ENCODE measurements at regions not wholly inside any gene's neighbourhood (a gene's known extent, or its start where the extent isn't known, plus 50 kb on each side); places are given as distances from the start of the nearest gene placed in this dataset.

DNA sequence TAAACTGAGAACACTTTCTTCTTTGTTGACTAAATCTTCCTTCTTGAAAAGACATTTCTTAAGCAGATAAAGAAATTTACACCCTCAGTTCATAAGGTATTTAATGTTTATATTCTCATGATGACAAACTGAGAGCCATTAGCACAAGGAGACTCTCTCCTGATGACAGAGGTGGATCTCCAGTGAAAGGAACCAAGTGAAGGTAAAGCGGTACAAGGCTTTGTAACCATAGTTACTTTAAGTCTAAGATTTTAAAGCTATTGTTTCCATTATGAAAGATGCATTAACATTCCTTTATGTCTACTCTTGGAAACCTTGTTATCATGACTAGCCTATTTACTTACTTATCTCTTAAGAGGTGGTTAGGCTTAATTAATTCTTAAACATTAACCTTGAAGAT, 737.1 kb downstream of the MECOM start:
- Histone ChIP-seq H3K4me2 (ENCODE audit: low read length) (no peak overlapping the region), H3K9me3 (ENCODE audit: low read length) (no peaks in the 10 kb centered on the region), H3K79me2 (replicated peaks; ENCODE audit: insufficient read depth, low read length) (no peaks in the 10 kb centered on the region), H3K4me3 (ENCODE audit: low read length) (no peak overlapping the region), H2AFZ (ENCODE audit: low read depth, low read length) (no peak overlapping the region), H3K9me2 (ENCODE audit: insufficient read depth, low read length) (no peaks in the 10 kb centered on the region), H3K27me3 (ENCODE audit: insufficient read depth, low read depth, low read length) (no peaks in the 10 kb centered on the region), H3K27ac (ENCODE audit: low read length) (no peak overlapping the region), H3K9ac (ENCODE audit: low read length) (no peak overlapping the region), H3K36me3 (ENCODE audit: insufficient read depth, low read length) (no peaks in the 10 kb centered on the region), H4K20me1 (ENCODE audit: insufficient read depth) (no peaks in the 10 kb centered on the region), H3F3A (ENCODE audit: insufficient read depth, low read length, poor library complexity, severe bottlenecking) (no peaks in the 10 kb centered on the region)
- TF ChIP-seq RAD21 (conservative IDR thresholded peaks at IDR 0.05) (no peak), EP300 (conservative IDR thresholded peaks at IDR 0.05; ENCODE audit: poor library complexity, severe bottlenecking) (no peak), EZH2 (IDR thresholded peaks at IDR 0.05; ENCODE audit: borderline replicate concordance, insufficient read depth, low read length, poor library complexity, severe bottlenecking) (no peak), CTCF (IDR thresholded peaks at IDR 0.05; ENCODE audit: poor library complexity, severe bottlenecking) (no peak), POLR2AphosphoS5 (IDR thresholded peaks at IDR 0.05) (no peak), MXI1 (conservative IDR thresholded peaks at IDR 0.05; ENCODE audit: poor library complexity, severe bottlenecking) (no peak), TAF1 (IDR thresholded peaks at IDR 0.05; ENCODE audit: low read depth) (no peak), SMC3 (conservative IDR thresholded peaks at IDR 0.05; ENCODE audit: poor library complexity) (no peak)
- TF ChIP-seq, protein P1, sequence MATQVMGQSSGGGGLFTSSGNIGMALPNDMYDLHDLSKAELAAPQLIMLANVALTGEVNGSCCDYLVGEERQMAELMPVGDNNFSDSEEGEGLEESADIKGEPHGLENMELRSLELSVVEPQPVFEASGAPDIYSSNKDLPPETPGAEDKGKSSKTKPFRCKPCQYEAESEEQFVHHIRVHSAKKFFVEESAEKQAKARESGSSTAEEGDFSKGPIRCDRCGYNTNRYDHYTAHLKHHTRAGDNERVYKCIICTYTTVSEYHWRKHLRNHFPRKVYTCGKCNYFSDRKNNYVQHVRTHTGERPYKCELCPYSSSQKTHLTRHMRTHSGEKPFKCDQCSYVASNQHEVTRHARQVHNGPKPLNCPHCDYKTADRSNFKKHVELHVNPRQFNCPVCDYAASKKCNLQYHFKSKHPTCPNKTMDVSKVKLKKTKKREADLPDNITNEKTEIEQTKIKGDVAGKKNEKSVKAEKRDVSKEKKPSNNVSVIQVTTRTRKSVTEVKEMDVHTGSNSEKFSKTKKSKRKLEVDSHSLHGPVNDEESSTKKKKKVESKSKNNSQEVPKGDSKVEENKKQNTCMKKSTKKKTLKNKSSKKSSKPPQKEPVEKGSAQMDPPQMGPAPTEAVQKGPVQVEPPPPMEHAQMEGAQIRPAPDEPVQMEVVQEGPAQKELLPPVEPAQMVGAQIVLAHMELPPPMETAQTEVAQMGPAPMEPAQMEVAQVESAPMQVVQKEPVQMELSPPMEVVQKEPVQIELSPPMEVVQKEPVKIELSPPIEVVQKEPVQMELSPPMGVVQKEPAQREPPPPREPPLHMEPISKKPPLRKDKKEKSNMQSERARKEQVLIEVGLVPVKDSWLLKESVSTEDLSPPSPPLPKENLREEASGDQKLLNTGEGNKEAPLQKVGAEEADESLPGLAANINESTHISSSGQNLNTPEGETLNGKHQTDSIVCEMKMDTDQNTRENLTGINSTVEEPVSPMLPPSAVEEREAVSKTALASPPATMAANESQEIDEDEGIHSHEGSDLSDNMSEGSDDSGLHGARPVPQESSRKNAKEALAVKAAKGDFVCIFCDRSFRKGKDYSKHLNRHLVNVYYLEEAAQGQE (IDR thresholded peaks at IDR 0.05; ENCODE audit: borderline replicate concordance) = no peak

GRCh38 chr3:168925568-168925967, 737.9 kb downstream of the MECOM start:
- Histone ChIP-seq H3K36me3 (ENCODE audit: insufficient read depth, low read length) (no peaks in the 10 kb centered on the region), H4K20me1 (ENCODE audit: insufficient read depth) (no peaks in the 10 kb centered on the region), H3K4me3 (ENCODE audit: low read length) (no peak overlapping the region), H2AFZ (ENCODE audit: low read depth, low read length) (no peak overlapping the region), H3K9me2 (ENCODE audit: insufficient read depth, low read length) (no peaks in the 10 kb centered on the region), H3K27me3 (ENCODE audit: insufficient read depth, low read depth, low read length) (no peaks in the 10 kb centered on the region), H3K27ac (ENCODE audit: low read length) (no peak overlapping the region), H3K9me3 (ENCODE audit: low read length) (no peaks in the 10 kb centered on the region), H3K9ac (ENCODE audit: low read length) (no peak overlapping the region), H3F3A (ENCODE audit: insufficient read depth, low read length, poor library complexity, severe bottlenecking) (no peaks in the 10 kb centered on the region), H3K79me2 (replicated peaks; ENCODE audit: insufficient read depth, low read length) (no peaks in the 10 kb centered on the region), H3K4me2 (ENCODE audit: low read length) (no peak overlapping the region)
- TF ChIP-seq CTCF (IDR thresholded peaks at IDR 0.05; ENCODE audit: poor library complexity, severe bottlenecking) (no peak), POLR2AphosphoS5 (IDR thresholded peaks at IDR 0.05) (peak; percentile 70), MXI1 (conservative IDR thresholded peaks at IDR 0.05; ENCODE audit: poor library complexity, severe bottlenecking) (no peak), EP300 (conservative IDR thresholded peaks at IDR 0.05; ENCODE audit: poor library complexity, severe bottlenecking) (peak; percentile 91), EZH2 (IDR thresholded peaks at IDR 0.05; ENCODE audit: borderline replicate concordance, insufficient read depth, low read length, poor library complexity, severe bottlenecking) (no peak)
- TF ChIP-seq, protein P1 (IDR thresholded peaks at IDR 0.05; ENCODE audit: borderline replicate concordance) = no peak
